Astrocyte of the hippocampus (primary cell): ENCODE measurements at regions not wholly inside any gene's neighbourhood (a gene's known extent, or its start where the extent isn't known, plus 50 kb on each side); places are given as distances from the start of the nearest gene placed in this dataset.

Experiments used
- DNase-seq: peaks from one replicate; pipeline ENCODE4 v3.0.0; 2011; ENCODE audit warnings: low read depth, low spot score

DNA sequence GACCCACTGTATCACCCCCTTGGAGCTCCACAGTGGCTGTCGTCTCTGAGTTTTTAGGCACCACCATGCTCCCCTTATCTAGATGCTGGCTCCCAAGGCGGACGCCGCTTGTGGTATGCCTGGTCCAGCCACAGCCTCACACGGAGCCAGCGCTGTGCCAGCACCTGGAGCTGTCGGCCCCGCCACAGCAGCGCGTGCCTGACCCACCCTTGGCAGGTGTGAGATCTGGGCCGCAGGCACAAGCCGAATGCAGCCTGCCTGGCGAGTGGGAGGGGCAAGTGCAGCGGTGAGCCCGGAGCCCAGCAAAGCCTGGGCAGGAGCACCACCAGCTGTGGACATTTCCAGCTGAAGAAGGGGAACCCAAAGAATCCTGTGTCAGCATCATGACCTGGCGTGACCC lies 91.9 kb upstream of the BACE2 start:
- no peak for DNase-seq

DNA sequence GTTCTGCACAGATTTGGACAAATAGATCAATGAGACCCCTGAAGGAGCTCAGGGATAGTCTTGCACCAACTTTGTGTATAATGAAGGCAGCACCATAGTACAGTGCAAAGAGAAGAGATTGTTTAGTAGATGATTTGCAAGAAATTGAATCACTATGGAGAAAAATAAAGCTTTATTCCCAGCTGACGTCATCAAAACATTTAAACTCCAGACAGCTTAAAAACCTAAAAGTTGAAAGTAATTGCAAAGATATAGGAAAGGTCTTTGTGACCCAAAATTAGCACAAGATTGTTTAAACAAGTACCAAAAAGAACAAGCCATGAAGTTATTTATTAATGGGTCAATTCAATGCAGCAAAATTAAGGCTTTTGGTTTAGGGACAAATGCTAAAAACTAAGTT lies 88.8 kb upstream of the BACE2 start:
- DNase-seq: no peak

DNA sequence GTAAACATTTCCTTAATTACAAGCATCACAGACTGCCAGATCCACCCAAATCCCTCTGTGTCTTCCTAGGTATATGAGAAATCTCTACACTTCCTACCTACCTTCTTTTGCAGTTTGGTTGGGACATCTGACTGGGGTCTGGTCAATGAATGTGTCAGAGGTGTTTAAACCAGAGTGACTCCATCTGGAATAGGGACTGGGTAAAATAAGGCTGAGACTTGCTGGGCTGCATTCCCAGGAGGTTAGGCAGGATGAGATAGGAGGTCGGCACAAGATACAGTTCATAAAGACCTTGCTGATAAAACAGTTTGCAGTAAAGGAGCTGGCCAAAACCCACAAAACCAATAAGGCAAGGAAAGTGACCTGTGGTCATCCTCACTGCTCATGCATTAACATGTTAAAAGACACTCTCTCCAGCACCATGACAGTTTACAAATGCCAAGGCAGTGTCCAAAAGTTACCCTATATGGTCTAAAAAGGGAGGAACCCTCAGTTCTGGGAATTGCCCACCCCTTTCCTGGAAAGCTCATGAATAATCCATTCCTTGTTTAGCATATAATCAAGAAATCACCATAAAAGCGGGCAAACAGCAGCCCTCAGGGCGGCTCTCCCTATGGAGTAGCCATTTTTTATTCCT lies 87.4 kb upstream of the BACE2 start:
- no peak for DNase-seq

- no peak for DNase-seq
These were observed 81.4 kb upstream of the BACE2 start for GRCh38 chr21:41086569-41086968.

DNA sequence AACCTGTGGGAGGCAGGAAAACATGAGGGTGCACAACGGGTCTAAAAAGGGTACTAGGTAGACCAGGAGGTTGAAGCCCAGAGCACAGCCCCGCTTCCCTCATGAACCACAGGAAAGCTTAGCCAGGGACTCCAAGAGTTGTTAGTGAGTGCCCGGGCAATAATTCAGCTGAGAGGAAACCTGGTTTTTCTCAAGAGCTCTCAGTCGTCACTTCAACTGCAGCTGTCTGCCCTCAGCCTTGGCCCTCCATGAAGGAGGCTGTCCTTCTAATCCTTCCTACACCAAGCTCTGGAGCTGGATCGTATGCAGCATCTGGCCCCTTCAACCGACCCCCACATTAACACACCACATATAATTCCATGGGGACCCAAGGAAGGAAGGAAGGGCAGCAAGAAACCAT lies 77.0 kb upstream of the BACE2 start:
- DNase-seq: no peak

DNA sequence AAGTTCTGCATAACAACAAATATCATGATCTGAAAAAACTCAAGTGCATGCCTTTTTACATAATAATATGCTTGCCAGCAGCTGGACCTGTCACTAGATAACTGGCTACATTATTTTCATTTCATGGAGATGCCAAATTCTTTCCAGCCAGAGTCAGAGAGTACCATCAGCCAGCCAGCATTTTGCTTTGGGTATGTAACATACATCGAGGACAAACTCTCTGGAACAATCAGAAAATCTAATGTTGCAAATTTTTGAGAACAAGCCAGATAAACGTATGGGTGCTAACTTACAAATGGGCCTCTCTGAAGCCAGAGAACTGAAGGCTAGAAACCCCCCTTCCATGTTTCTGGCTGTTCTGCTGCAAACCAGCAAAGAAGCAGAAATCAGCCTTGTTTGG lies 76.3 kb upstream of the BACE2 start:
- DNase-seq: no peak

GRCh38 chr21:41092312-41092711 lies 75.6 kb upstream of the BACE2 start:
- DNase-seq: no peak

DNA sequence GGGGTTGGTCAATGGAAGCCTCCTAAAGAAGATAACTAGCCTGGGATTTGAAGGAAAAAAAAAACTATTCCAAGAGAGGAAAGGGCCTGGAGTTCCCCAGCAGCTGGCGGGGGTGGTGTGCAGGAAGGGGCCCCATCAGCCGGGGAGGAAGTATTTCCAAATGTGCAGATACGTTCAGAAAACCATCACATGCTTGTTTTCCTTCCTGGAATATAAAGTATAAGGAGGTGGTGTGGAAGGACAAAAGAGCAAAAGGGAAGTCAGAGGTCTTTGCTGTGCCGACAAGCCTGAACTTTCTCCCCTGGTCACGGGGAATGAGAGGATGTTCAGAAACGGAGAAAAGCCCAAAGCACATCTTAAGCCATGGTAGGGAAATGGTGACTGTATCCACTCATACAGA lies 72.0 kb upstream of the BACE2 start:
- DNase-seq: no peak

DNA sequence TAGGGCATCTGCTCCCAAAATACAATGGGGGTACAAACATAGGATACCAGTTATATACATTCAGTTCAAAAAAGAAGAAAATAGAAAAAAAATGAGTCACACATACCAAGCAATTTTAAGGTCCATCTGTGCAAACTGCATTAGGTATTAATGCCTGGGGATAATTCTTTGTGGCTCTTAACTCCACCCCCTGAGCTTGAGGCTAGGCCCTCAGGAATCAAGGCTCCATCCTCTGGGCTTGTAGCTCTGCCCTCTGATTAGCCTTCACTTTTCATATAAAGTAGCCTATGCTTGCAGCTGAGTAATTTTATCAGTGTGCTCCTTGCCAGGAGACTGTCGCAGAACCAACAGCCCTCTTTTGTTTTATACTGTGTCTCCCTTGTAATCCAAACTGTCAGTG lies 69.9 kb upstream of the BACE2 start:
- DNase-seq: no peak

GRCh38 chr21:41098481-41099042 lies 69.4 kb upstream of the BACE2 start:
- DNase-seq: no peak

GRCh38 chr21:41100826-41101550 lies 67.0 kb upstream of the BACE2 start:
- DNase-seq: no peak

- no peak for DNase-seq
These were observed 65.7 kb upstream of the BACE2 start for GRCh38 chr21:41102281-41102680.

- no peak for DNase-seq
These were observed 60.4 kb upstream of the BACE2 start for GRCh38 chr21:41107602-41108001.

GRCh38 chr21:41108668-41109585 lies 59.0 kb upstream of the BACE2 start:
- DNase-seq: no peak

DNA sequence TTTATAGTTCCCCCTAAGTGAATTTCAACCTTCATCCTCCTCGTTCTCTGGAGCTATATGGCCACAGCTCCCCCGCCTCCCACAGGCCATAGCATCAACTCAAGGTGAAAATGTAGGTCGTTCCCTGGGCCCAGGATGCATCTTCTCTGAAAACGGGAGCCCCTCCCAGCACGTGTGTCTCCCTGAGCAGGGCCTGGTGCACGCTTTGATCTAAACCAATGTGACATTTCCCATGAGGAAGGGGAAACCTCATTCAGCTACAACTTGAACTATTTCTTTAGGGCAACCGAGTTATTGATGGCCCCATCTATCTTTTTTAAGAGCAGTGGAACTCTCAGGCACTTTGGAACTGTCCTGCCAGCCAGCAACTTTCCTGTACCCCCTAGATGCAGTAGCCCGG lies 57.8 kb upstream of the BACE2 start:
- no peak for DNase-seq

GRCh38 chr21:41110664-41111063 lies 57.3 kb upstream of the BACE2 start:
- DNase-seq: no peak

GRCh38 chr21:41111681-41112080 lies 56.3 kb upstream of the BACE2 start:
- DNase-seq: no peak

DNA sequence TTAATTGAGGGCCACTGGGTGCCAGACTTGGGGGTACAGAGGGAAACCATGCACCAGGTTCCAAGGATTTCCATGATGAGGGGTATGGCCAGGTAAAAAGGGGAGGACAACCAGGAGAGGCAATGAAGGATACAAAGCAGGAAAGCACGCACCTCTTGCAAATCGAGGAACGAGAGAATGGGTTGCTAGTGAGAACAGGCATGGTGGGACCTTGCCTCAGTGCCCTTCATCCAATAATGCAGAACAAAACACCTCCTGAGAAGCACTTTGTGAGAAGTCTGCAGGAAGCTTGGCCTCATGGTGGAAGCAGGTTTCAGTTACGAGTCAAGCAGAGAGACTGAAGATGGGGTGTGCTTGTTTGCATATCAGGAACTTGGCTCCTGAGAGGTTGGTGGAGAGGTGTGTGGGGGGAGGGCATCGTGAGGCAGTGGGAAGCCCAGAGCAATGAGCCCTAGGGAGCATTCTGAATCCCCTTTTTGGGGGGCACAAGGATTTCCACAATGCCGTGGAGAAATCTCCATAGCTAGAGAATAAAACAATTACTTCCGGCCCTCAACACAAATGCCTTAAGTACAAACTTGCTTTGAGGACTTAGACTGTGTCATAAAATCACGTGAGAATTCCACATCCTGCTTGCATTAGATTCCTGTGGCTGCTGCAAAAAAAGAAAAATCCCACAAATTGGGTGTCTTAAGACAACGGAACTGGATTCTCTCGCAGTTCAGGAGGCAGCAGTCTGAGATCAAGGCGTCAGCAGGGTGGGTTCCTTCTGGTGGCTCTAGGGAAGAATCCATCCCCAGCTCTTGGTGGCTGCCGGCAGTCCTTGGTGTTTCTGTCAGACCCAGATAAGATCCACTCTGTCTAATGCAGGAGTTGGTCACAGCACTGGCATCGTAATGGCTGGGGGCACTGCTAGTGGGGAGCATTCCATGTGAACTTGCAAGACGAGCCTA lies 54.9 kb upstream of the BACE2 start:
- peak; percentile 95 for DNase-seq

DNA sequence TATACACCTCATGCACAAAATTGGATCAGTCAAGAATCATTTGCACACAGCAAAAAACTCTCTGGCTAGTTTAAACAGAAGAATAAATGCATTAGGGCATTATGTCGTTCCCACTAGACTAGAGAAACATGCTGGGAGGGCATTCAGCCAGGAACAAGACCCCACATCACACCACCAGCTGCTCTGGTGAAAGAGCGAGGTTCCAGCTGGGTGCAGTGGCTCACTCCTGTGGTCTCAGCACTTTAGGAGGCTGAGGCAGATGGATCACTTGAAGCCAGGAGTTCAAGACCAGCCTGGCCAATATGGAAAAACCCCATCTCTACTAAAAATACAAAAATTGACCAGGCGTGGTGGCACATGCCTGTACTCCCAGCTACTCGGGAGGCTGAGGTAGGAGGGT lies 52.1 kb upstream of the BACE2 start:
- no peak for DNase-seq
